ENCODE measurements at regions not wholly inside any gene's neighbourhood (a gene's known extent, or its start where the extent isn't known, plus 50 kb on each side); places are given as distances from the start of the nearest gene placed in this dataset.

- TF ChIP-seq EGR1 (IDR thresholded peaks at IDR 0.05): no peak
- no peak for TF ChIP-seq RAD21 (IDR thresholded peaks at IDR 0.05; ENCODE audit: low read depth)
- TF ChIP-seq FOXM1 (IDR thresholded peaks at IDR 0.05; ENCODE audit: borderline replicate concordance, low read depth): no peak
- TF ChIP-seq, protein P1, sequence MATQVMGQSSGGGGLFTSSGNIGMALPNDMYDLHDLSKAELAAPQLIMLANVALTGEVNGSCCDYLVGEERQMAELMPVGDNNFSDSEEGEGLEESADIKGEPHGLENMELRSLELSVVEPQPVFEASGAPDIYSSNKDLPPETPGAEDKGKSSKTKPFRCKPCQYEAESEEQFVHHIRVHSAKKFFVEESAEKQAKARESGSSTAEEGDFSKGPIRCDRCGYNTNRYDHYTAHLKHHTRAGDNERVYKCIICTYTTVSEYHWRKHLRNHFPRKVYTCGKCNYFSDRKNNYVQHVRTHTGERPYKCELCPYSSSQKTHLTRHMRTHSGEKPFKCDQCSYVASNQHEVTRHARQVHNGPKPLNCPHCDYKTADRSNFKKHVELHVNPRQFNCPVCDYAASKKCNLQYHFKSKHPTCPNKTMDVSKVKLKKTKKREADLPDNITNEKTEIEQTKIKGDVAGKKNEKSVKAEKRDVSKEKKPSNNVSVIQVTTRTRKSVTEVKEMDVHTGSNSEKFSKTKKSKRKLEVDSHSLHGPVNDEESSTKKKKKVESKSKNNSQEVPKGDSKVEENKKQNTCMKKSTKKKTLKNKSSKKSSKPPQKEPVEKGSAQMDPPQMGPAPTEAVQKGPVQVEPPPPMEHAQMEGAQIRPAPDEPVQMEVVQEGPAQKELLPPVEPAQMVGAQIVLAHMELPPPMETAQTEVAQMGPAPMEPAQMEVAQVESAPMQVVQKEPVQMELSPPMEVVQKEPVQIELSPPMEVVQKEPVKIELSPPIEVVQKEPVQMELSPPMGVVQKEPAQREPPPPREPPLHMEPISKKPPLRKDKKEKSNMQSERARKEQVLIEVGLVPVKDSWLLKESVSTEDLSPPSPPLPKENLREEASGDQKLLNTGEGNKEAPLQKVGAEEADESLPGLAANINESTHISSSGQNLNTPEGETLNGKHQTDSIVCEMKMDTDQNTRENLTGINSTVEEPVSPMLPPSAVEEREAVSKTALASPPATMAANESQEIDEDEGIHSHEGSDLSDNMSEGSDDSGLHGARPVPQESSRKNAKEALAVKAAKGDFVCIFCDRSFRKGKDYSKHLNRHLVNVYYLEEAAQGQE (IDR thresholded peaks at IDR 0.05; ENCODE audit: low read depth): no peak
- TF ChIP-seq EP300 (IDR thresholded peaks at IDR 0.05; ENCODE audit: borderline replicate concordance): no peak
- TF ChIP-seq MAX (IDR thresholded peaks at IDR 0.05): no peak
- TF ChIP-seq TAF1 (IDR thresholded peaks at IDR 0.05; ENCODE audit: low read depth): no peak
- TF ChIP-seq CEBPB (IDR thresholded peaks at IDR 0.05): no peak
These were observed 331.3 kb upstream of the MEIS1 start for GRCh38 chr2:66103581-66103980.
